GM23338 (cell line): ENCODE measurements at regions not wholly inside any gene's neighbourhood (a gene's known extent, or its start where the extent isn't known, plus 50 kb on each side); places are given as distances from the start of the nearest gene placed in this dataset.

Experiments used
- CREB1 ChIP-seq: fragments of 250-450 bp; sonication (Bioruptor Pico); IDR thresholded peaks from 2 replicates; pipeline ENCODE4 v1.5.0; 2020; ENCODE audit warnings: low read depth, mild to moderate bottlenecking, moderate library complexity
- CTCF ChIP-seq, 2 experiments: fragments of 200-600 bp in 1 of 2; sonication (generic) in 1 of 2; conservative IDR thresholded peaks; 2 replicates each; pipeline versions ENCODE4 v1.5.1 to v1.6.1; 2016 to 2017; ENCODE audit warnings: antibody characterized with exemption in 2 of 2, low read depth in 2 of 2, mild to moderate bottlenecking in 2 of 2, moderate library complexity in 1 of 2
- EZH2 ChIP-seq: fragments of 200-600 bp; sonication (generic); IDR thresholded peaks from one replicate; pipeline ENCODE4 v1.8.0; 2017; ENCODE audit warnings: antibody characterized with exemption, mild to moderate bottlenecking, low read depth; ENCODE audit not compliant: unreplicated experiment
- REST ChIP-seq: IDR thresholded peaks from one replicate; pipeline ENCODE4 v1.6.1; 2018; ENCODE audit warnings: antibody characterized with exemption; ENCODE audit not compliant: unreplicated experiment

GRCh38 chr16:64159976-64160375, 961.9 kb downstream of the CDH11 start:
- no peak for TF ChIP-seq CREB1
- no peak for TF ChIP-seq CTCF (conservative IDR thresholded peaks at IDR 0.05; ENCODE audit: low read depth in 2 of 2)
- no peak for TF ChIP-seq EZH2
- TF ChIP-seq REST: no peak
